ENCODE measurements at regions not wholly inside any gene's neighbourhood (a gene's known extent, or its start where the extent isn't known, plus 50 kb on each side); places are given as distances from the start of the nearest gene placed in this dataset.

DNA sequence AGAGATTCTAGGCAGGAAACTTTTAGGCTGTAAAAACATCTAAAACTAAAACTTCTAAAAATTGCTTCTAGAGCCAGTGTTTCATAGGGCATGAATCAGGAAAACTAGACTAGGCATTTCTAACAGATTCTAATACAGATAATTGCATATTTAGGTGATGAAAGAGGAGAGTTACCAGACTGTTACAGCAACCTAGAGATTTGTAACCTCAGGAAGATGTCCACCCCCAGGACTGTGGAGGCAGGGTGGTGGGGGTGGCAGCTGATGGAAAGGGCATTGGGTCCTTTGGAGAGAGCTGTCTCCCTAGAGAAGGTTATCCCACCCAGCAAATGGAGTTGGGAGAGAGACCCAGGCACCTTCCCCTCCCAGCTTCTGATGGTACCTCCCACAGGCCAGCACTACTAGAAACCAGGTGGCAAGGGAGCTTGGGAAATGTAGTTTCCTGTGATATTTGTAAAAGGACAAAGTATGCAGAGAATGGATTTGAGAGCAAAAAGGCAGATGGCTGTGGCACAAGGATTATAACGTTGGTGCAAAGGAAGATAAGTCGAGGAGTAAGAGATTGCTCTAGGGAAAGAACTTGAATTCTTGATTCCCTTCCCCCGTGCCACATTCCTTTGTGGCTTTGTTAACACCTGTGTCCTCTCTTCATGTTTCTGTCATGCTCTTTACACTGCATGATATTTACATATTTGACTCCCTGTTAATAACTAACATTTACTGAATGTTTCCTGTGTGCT lies 75.6 kb upstream of the MGAT5 start:
- no peak for TF ChIP-seq EZH2 (IDR thresholded peaks at IDR 0.05; ENCODE audit: borderline replicate concordance, insufficient read depth, low read depth, low read length, poor library complexity, severe bottlenecking)
- TF ChIP-seq, protein P1, sequence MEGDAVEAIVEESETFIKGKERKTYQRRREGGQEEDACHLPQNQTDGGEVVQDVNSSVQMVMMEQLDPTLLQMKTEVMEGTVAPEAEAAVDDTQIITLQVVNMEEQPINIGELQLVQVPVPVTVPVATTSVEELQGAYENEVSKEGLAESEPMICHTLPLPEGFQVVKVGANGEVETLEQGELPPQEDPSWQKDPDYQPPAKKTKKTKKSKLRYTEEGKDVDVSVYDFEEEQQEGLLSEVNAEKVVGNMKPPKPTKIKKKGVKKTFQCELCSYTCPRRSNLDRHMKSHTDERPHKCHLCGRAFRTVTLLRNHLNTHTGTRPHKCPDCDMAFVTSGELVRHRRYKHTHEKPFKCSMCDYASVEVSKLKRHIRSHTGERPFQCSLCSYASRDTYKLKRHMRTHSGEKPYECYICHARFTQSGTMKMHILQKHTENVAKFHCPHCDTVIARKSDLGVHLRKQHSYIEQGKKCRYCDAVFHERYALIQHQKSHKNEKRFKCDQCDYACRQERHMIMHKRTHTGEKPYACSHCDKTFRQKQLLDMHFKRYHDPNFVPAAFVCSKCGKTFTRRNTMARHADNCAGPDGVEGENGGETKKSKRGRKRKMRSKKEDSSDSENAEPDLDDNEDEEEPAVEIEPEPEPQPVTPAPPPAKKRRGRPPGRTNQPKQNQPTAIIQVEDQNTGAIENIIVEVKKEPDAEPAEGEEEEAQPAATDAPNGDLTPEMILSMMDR (IDR thresholded peaks at IDR 0.05) = no peak
